OCI-LY1 (cell line): ENCODE measurements at regions not wholly inside any gene's neighbourhood (a gene's known extent, or its start where the extent isn't known, plus 50 kb on each side); places are given as distances from the start of the nearest gene placed in this dataset.

Source experiments
- H2AFZ ChIP-seq: fragments of 200-600 bp; sonication (generic), shearing (Covaris generic); 2 replicates; pipeline ENCODE4 v1.6.0; 2014; ENCODE audit warnings: antibody characterized with exemption, mild to moderate bottlenecking, low read length
- H3F3A ChIP-seq: fragments of 200-600 bp; sonication (generic), shearing (Covaris generic); 2 replicates; pipeline ENCODE4 v1.6.0; 2014; ENCODE audit warnings: mild to moderate bottlenecking, antibody characterized with exemption, low read length, moderate library complexity; ENCODE audit not compliant: insufficient read depth
- H3K27ac ChIP-seq: fragments of 200-600 bp; sonication (generic); 2 replicates; pipeline ENCODE4 v1.5.1; 2014; ENCODE audit warnings: low read length, mixed run types, mild to moderate bottlenecking, low read depth; ENCODE audit not compliant: poor library complexity, severe bottlenecking
- H3K27me3 ChIP-seq: fragments of 200-600 bp; sonication (generic); 2 replicates; pipeline ENCODE4 v1.6.0; 2014; ENCODE audit warnings: antibody characterized with exemption, mild to moderate bottlenecking, low read length, moderate library complexity; ENCODE audit not compliant: insufficient read depth
- H3K36me3 ChIP-seq: fragments of 200-600 bp; sonication (generic); 2 replicates; pipeline ENCODE4 v1.6.1; 2014; ENCODE audit warnings: mild to moderate bottlenecking, antibody characterized with exemption, low read length, moderate library complexity, mixed read lengths; ENCODE audit not compliant: insufficient read depth
- H3K4me1 ChIP-seq: fragments of 200-600 bp; sonication (generic); 2 replicates; pipeline ENCODE4 v1.5.1; 2014; ENCODE audit warnings: mild to moderate bottlenecking, low read length, moderate library complexity; ENCODE audit not compliant: insufficient read depth, severe bottlenecking
- H3K4me2 ChIP-seq: fragments of 200-600 bp; sonication (generic), shearing (Covaris generic); 2 replicates; pipeline ENCODE4 v1.6.1; 2014; ENCODE audit warnings: low read length
- H3K4me3 ChIP-seq: fragments of 200-600 bp; sonication (generic); 2 replicates; pipeline ENCODE4 v1.5.1; 2014; ENCODE audit warnings: low read length, low read depth, mild to moderate bottlenecking, mixed read lengths; ENCODE audit not compliant: poor library complexity, severe bottlenecking
- H3K79me2 ChIP-seq: fragments of 200-600 bp; shearing (Covaris generic); 2 replicates; pipeline ENCODE4 v1.6.1; 2016; ENCODE audit warnings: mixed run types, low read length, mixed read lengths; ENCODE audit not compliant: insufficient read depth
- H3K9ac ChIP-seq: fragments of 200-600 bp; sonication (generic), shearing (Covaris generic); 2 replicates; pipeline ENCODE4 v1.6.1; 2014; ENCODE audit warnings: mild to moderate bottlenecking, low read length, mixed read lengths
- H3K9me2 ChIP-seq: fragments of 200-600 bp; sonication (generic), shearing (Covaris generic); 2 replicates; pipeline ENCODE4 v1.6.1; 2014; ENCODE audit warnings: low read depth, mild to moderate bottlenecking, low read length, mixed read lengths
- H3K9me3 ChIP-seq: fragments of 200-600 bp; shearing (Covaris generic); 2 replicates; pipeline ENCODE4 v1.6.1; 2014; ENCODE audit warnings: low read length, mixed read lengths
- H4K20me1 ChIP-seq: fragments of 200-600 bp; sonication (generic), shearing (Covaris generic); 2 replicates; pipeline ENCODE4 v1.6.0; 2016; ENCODE audit warnings: mild to moderate bottlenecking, low read length; ENCODE audit not compliant: insufficient read depth
- EZH2 ChIP-seq: fragments of 200-600 bp; sonication (generic), shearing (Covaris generic); IDR thresholded peaks from 2 replicates; pipeline ENCODE4 v1.8.0; 2017; ENCODE audit warnings: borderline replicate concordance, mixed run types, mild to moderate bottlenecking, antibody characterized with exemption, low read length, moderate library complexity, mixed read lengths
- TF ChIP-seq, protein P1 (sequence below): fragments of 200-600 bp; sonication (generic), shearing (Covaris generic); IDR thresholded peaks from 2 replicates; pipeline ENCODE4 v1.5.1; 2017; ENCODE audit warnings: mild to moderate bottlenecking, antibody characterized with exemption, low read length, moderate library complexity, mixed read lengths

DNA sequence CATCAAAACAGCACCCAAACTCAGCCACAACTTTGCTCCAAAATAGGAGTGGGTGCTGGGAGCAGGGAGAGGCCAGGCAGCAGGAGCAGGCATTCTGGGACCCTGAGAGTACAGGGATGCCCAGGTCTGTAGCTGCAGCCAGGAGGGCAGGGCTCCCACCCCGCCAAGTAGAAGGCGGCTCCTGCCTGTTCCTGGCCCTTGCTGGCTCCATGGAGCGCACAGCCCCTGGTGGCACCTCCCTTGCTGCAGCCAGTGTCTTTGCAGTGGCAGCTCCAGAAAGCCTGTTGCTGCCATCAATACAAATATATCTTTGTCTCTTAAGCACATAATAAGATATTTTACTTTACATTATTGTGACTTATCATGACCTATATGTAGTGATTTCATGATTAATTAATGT is 1096.5 kb downstream of the FSCB start:
- Histone ChIP-seq H3K4me3 (no peak overlapping the region), H3K9me3 (no peaks in the 10 kb centered on the region), H3K79me2 (no peaks in the 10 kb centered on the region), H3K4me2 (no peak overlapping the region), H3K27ac (no peak overlapping the region), H3K4me1 (no peaks in the 10 kb centered on the region), H3F3A (no peaks in the 10 kb centered on the region), H2AFZ (no peak overlapping the region), H4K20me1 (no peaks in the 10 kb centered on the region), H3K36me3 (no peaks in the 10 kb centered on the region), H3K9ac (no peak overlapping the region), H3K27me3 (no peaks in the 10 kb centered on the region), H3K9me2 (no peaks in the 10 kb centered on the region)
- TF ChIP-seq, protein P1, sequence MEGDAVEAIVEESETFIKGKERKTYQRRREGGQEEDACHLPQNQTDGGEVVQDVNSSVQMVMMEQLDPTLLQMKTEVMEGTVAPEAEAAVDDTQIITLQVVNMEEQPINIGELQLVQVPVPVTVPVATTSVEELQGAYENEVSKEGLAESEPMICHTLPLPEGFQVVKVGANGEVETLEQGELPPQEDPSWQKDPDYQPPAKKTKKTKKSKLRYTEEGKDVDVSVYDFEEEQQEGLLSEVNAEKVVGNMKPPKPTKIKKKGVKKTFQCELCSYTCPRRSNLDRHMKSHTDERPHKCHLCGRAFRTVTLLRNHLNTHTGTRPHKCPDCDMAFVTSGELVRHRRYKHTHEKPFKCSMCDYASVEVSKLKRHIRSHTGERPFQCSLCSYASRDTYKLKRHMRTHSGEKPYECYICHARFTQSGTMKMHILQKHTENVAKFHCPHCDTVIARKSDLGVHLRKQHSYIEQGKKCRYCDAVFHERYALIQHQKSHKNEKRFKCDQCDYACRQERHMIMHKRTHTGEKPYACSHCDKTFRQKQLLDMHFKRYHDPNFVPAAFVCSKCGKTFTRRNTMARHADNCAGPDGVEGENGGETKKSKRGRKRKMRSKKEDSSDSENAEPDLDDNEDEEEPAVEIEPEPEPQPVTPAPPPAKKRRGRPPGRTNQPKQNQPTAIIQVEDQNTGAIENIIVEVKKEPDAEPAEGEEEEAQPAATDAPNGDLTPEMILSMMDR: no peak
- no peak for TF ChIP-seq EZH2

- H3K9ac ChIP-seq: no peak overlapping the region
- no peaks in the 10 kb centered on the region for H3K9me2 ChIP-seq
- no peaks in the 10 kb centered on the region for H4K20me1 ChIP-seq
- no peaks in the 10 kb centered on the region for H3K27me3 ChIP-seq
- H3K36me3 ChIP-seq: no peaks in the 10 kb centered on the region
- no peak overlapping the region for H3K4me3 ChIP-seq
- no peak overlapping the region for H3K4me2 ChIP-seq
- no peaks in the 10 kb centered on the region for H3F3A ChIP-seq
- no peak for TF ChIP-seq EZH2
- TF ChIP-seq, protein P1: no peak
- no peak overlapping the region for H2AFZ ChIP-seq
- no peak overlapping the region for H3K27ac ChIP-seq
- no peaks in the 10 kb centered on the region for H3K79me2 ChIP-seq
- H3K4me1 ChIP-seq: no peaks in the 10 kb centered on the region
- 0 out of 2 replicates have a peak, but pooled peaks cover 2% of the 10 kb centered on the region for H3K9me3 ChIP-seq
These were observed 1098.6 kb downstream of the FSCB start for GRCh38 chr14:43408472-43408871.

DNA sequence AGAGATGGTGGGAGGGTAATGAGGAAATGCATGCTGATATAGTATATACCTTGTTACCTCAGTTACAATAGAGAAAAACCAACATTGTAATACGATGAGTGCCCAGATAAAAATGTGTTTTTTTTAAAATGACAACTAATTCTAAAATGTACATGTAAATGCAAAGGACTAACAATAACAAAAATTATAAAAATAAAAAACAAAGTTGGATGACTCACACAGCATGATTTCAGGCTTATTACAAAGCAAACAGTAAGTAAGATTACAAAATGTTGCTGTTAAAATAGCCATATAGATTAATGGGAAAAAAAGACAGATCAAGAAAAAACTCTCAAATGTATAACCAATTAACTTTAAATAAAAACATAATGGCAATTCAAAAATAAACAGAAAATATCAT is 1099.4 kb downstream of the FSCB start:
- Histone ChIP-seq H3K9me2 (no peaks in the 10 kb centered on the region), H3K4me1 (no peaks in the 10 kb centered on the region), H2AFZ (no peak overlapping the region), H3K27ac (no peak overlapping the region), H3K27me3 (no peaks in the 10 kb centered on the region), H3K9me3 (0 out of 2 replicates have a peak, but pooled peaks cover 2% of the 10 kb centered on the region), H3K9ac (no peak overlapping the region), H3K79me2 (no peaks in the 10 kb centered on the region), H4K20me1 (no peaks in the 10 kb centered on the region), H3F3A (no peaks in the 10 kb centered on the region), H3K4me3 (no peak overlapping the region), H3K36me3 (no peaks in the 10 kb centered on the region), H3K4me2 (no peak overlapping the region)
- TF ChIP-seq, protein P1: no peak
- no peak for TF ChIP-seq EZH2
